A673 (cell line): ENCODE measurements at regions not wholly inside any gene's neighbourhood (a gene's known extent, or its start where the extent isn't known, plus 50 kb on each side); places are given as distances from the start of the nearest gene placed in this dataset.

Source experiments
- EZH2 ChIP-seq: fragments of 200-600 bp; sonication (generic); IDR thresholded peaks from 2 replicates; pipeline ENCODE4 v1.6.1; 2017; ENCODE audit warnings: borderline replicate concordance, low read depth, mild to moderate bottlenecking, mixed read lengths, antibody characterized with exemption, low read length; ENCODE audit not compliant: poor library complexity, severe bottlenecking
- TF ChIP-seq, protein P1 (sequence below): fragments of 300-800, 200-600 bp; sonication (generic); conservative IDR thresholded peaks from 2 replicates; pipeline ENCODE4 v1.5.1; 2017; ENCODE audit warnings: low read depth, mild to moderate bottlenecking, antibody characterized with exemption, low read length, moderate library complexity, mixed read lengths

DNA sequence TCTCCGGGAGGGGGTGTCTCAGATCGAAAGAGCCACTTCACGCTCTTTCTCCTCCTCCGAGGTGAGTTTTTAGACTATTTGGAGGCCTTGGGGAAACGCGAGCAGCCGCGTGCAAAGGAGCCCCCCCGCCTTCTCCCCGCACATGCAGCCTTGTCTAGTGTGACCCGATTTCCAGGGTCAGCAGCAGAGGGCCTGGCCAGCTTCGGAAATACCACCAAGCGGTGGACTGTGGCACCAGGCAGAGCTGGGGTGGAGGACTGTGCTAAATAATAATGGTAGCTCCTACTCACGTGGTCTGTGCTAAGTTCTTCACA lies 79.3 kb upstream of the BCOR start:
- TF ChIP-seq, protein P1, sequence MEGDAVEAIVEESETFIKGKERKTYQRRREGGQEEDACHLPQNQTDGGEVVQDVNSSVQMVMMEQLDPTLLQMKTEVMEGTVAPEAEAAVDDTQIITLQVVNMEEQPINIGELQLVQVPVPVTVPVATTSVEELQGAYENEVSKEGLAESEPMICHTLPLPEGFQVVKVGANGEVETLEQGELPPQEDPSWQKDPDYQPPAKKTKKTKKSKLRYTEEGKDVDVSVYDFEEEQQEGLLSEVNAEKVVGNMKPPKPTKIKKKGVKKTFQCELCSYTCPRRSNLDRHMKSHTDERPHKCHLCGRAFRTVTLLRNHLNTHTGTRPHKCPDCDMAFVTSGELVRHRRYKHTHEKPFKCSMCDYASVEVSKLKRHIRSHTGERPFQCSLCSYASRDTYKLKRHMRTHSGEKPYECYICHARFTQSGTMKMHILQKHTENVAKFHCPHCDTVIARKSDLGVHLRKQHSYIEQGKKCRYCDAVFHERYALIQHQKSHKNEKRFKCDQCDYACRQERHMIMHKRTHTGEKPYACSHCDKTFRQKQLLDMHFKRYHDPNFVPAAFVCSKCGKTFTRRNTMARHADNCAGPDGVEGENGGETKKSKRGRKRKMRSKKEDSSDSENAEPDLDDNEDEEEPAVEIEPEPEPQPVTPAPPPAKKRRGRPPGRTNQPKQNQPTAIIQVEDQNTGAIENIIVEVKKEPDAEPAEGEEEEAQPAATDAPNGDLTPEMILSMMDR = no peak
- no peak for TF ChIP-seq EZH2
